NOMO-1 treated with DMSO at 0.1 percent for 48 hours (cell line): ENCODE measurements at regions not wholly inside any gene's neighbourhood (a gene's known extent, or its start where the extent isn't known, plus 50 kb on each side); places are given as distances from the start of the nearest gene placed in this dataset.
A peak's percentile ranks its signal among the peaks of the same experiment; 100 is the strongest.

Experiments
- DNase-seq: peaks from one replicate; lab custom pipeline; 2025; ENCODE audit not compliant: unreplicated experiment; lab: John Stamatoyannopoulos, UW

DNA sequence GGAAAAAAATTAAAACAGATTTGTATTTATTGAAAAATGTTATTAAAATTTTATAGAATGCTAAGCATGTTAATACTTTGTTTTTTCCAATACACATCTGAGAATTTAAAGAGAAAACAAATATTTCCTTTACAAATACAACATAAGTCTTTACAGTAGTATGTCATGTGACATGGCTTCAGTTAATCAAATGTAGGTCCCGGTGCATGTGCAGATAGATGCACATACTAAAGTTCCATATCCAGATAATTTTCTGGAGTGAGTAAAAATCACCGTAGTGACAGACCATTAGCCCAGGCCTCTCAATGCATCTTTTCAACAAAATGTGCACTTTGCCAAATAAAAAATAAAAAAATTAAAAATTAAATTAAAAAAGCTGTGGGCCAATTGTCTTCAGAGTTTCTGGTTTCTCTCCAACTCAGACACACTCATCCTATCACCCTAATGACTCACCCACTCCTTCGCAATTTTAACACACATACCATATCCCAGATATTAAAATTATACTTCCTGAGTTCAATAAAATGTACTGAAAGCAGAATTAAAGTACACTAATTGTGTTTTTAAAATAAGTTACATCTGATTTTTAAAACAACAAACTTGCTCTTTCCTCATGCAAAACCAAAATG lies 508.1 kb downstream of the NR2F1-AS1 start:
- no peak for DNase-seq

DNA sequence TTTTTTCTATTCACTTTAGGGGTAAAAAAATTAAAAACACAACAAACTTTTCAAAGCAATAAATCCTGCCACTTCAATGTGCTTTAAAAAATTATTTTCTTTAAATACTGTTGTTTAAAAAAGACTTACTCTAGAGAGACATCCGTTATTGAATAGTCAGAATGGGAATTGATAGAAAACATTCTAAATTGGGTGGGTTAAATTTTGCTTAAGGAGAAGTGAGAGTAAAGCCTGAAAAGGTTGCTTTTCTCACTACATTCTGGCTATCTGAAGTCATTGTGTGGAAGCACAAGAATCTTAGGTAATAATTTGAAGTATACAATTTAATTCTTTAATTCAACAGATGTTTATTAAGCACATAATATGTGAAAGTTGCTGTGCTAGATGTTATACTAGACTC lies 509.3 kb downstream of the NR2F1-AS1 start:
- DNase-seq: no peak

DNA sequence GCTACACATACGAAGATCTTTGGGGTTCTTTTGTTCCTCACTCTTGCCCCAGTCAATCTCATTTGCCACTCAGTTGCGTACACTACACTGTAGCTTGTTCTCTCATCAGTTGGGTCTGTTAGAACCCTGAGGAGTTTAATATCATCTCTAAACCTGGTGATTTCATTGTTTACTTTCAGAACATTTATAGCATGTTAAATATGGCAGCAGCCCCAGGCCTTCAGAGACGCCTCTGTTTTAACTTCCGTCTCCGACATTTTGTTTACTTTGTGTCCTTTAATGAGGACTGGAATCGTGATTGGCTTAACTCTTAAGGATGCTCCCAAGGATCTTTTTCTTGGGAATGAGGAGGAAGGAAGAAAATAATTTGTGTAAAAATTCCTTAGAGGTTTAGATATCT lies 510.1 kb downstream of the NR2F1-AS1 start:
- no peak for DNase-seq

DNA sequence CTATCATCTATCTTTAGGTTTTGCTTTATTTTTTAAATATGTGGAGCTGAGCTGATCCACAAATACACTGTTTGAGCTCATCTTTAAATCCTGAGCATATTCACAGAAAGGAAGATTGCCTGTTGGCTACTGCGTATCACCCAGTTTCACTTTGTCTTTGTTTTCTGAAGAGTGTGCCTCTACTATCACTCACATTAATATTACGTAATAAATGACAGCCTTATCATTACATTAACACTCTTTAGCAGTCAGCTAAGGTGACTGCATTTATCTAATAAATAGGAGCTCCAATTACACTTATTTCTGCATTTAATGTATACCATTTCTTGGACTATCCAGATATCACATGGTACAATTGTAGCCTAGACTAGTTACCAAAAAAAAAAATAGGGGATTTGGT lies 511.7 kb downstream of the NR2F1-AS1 start:
- no peak for DNase-seq

DNA sequence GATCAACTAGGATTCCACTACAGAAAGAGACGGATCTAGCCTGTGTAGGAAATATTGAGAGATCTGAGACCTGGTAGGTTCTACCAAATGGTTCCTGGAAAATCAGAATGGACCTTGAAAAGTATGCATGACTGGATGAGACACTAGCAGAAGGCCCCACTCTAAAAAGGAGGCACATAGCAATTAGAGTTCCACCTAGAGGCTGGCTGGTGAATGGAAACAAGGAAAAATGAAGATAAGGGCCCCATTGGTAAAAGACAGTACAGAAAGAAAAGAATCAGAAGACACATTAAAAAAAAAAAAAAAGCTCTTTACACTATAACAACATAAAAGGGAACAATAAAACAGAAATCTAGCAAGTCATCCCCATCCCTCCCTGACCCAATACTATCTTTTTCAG lies 518.5 kb downstream of the NR2F1-AS1 start:
- no peak for DNase-seq

DNA sequence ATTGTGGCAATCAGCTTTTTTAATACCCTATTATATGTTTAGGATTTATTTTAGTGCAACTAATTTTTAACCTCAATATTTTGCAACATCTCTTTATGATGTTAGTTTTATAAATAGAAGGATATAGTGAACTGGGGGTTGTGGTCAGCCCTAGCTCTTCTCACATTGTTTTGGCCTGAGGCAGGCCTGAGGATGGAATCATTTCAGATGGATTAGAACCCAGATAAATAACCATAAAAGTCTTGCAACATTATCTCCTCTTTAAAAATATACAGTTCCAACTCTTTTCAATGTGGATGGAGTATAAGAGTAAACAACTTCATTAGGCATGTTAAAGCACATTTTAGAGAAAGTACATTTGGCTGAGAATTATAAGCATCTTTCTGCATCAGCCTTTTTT lies 522.7 kb downstream of the NR2F1-AS1 start:
- DNase-seq: no peak

DNA sequence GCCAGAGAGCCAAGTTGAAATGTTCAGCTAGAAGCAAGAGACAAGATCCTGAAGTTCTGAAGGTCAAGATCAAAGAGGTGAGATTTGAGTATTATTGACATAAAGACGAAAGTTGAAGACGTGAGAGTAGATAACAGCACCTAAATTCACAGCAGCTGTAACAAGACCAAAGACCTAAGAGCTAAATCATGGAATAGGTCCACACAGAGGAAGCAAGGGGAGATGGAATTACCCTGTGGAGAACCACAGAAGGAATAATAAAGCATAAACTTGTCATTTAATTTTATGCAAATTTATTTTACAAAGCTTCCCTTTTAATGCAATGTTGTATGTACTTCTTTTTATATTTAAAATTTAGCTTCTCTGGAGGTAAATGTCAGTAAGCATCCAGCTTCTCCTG lies 523.7 kb downstream of the NR2F1-AS1 start:
- no peak for DNase-seq

DNA sequence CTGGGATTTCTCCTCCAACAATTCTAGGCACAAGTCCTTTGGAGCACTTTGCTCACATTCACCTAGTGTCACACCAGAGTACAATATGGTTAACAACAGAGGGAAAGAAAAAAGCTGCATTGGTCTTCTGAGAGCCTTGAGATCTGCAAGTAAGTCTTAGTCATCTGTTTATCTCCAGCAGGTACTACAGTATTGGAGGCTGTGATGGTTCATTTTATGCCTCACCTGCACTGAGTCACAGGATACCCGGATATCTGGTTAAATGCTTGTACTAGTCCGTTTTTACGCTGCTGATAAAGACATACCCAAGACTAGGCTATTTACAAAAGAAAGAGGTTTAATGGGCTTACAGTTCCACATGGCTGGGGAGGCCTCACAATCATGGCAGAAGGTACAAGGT lies 525.0 kb downstream of the NR2F1-AS1 start:
- DNase-seq: no peak

DNA sequence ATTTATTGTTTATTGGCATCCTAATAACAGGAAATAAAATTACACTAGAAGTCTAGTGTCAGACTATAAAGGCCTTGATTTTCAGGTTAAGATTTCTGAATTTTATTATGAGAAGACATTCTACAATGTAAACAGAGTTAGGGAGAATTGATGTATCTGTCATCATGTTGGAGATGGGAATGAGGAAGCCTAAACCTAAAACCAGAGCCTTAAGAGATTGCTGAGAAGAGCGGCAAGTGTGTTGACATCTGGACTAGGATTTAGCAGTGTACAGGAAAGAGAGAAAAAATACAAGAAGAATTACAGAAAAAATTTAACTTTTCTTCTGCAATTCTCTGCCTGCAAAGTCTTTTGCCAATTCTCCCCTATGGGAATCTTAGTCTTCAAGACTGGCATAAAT lies 525.5 kb downstream of the NR2F1-AS1 start:
- DNase-seq: no peak

DNA sequence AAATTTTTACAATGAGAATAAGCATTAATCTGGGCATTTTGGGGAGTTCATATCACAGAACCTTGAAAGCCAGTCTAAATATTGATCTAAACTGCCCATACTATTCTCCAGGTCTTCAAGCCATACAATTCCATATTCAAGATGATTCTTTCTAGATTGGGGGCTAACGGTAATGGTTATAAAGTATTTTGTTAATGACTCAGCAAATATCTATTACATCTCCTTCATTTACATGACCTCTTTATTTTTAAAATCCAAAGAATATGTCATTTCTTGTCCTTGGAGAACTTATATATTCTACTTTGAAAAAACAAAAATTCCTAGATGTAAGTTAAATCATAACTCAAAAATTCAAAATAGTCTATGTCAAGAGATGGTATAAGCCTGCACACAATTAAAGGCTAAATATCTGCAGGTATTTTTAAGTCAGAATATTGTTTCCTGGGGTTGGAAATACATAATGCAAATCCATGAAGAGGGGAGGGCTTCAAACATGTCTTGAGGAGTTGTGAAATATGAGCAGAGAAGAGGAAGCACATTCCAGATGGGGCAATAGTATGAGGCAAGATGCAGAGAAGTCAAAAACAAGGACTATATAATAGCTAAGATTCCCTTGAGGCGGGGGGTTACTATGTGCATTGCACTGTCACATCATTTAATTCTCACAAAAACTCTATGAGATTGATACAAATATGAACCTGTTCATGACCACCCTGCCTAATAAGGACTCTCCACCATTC lies 526.4 kb downstream of the NR2F1-AS1 start:
- DNase-seq: peak; percentile 81

DNA sequence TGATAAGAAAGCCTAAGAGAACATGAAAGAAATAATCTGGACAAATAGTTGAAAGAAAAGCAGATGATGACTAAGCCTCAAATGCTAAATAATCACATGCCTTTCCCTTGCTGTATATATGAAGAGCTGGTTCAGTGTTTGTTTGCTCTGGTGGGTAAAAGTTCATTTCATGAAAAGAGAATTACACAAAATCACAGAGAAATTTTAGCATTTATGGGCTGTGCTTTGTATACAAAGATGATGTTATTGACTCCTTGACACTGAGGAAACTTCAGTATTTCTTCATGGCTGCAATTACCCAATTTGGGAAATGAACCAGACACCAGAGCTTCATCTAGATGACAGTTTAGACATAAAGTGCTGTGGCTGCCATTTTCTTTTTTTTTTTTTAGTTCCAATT lies 527.2 kb downstream of the NR2F1-AS1 start:
- peak; percentile 12 for DNase-seq

DNA sequence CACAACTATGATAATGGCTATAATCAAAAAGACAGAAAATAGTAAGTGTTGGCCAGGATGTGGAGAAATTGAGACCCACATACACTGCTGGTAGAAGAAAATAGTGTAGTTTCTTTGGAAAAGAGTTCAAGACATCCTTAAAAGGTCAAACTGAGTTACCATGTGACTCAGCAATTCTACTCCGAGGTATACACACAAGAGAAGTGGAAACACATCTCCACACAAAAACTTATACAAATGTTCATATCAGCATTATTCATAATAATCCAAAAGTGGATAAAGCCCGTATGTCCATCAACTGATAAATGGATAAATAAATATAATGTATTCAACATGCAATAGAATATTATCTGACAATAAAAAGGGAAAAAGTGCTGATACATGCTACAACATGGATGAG lies 532.2 kb downstream of the NR2F1-AS1 start:
- no peak for DNase-seq

DNA sequence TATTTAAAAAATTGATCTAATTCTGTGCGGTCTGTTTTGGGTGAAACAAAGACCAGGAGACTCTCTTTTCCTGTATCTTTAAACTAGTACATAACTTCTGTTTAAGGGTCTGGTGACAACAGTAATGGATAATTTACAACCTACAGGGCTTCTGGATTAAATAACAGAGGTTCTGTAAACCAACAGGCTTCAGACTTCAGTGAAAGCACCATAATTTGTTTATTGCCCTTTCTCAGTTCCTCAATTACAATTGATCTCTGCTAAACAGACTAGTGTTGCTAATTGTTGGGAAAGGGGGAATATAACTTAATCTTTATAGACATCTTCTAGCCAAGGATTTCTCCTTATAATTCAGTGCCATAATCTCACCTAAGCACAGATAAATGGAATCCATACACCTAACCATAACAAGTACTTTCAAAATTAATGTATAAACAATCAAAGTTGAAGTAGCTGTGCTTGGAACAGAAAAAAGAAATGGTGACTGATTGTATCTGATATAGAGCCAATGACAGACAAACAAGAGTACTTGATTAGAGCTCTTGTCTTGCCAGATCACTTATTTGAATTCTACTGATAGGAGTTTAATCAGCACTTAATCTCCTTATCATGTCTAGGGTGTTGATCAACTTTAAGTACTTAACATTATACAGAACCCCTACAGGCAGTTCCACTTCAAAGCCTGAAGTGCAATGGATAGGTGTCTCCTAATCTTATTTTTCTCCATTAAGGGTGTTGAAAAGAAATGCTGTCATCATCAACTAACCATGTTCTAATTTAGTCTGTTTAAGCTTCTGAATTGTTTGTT lies 536.0 kb downstream of the NR2F1-AS1 start:
- DNase-seq: peak; percentile 16

DNA sequence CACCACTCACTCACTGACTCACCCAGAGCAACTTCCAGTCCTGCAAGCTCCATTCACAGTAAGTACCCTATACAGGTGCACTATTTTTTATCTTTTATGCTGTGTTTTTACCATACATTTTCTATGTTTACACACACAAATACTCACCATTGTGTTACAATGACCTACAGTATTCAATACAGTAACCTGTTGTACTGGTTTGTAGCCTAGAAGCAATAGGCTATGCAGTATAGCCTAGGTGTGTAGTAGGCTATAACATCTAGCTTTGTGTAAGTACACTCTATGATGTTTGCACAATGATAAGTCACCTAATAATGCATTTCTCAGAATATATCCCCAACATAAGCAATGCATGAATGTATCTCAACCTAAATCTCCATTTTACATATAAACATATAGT lies 541.1 kb downstream of the NR2F1-AS1 start:
- no peak for DNase-seq

DNA sequence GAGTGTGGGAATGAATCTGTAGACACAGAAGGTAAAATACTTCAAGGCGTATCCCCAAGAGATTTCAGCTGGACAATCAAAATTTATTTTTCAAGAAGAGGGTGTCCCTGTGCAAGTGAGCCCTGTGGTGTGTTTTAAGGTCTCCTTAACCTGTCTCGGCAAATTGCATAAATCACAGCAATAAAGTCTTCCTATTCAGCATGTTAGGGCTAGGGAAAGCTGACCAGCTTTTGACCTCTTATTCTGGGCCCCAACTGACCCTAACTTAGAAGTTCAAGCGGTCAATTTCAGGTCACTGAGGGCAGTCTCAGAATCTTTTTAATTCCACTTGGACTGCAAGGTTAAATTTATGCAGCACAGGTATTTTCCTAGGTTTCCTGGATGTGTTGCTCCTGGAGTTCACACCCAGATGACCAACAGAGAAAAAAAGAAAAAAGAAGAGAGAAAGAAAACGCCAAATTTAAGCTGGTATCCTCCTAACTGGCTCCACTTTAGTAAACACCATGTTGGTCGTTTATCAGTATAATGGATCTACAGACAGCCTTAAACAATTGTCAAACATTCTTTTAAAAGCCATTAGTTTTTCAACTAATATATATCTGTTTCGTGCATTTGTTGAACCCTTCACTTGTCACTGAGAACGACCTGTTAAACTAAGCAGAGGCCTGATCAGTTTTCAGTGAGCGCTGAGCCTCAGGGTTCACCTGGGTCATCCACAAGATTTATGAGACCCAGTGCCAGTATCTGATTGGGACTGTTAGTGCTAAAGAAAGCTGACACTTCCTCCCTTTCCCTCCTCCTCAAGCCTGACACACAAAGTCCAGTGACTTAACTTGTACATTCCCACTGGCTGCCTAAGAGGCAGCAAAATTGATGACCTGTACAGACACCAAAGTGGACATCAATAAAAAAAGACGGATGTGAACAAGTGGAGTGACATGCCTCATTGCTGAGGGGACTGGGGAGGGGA lies 546.1 kb downstream of the NR2F1-AS1 start:
- DNase-seq: no peak

DNA sequence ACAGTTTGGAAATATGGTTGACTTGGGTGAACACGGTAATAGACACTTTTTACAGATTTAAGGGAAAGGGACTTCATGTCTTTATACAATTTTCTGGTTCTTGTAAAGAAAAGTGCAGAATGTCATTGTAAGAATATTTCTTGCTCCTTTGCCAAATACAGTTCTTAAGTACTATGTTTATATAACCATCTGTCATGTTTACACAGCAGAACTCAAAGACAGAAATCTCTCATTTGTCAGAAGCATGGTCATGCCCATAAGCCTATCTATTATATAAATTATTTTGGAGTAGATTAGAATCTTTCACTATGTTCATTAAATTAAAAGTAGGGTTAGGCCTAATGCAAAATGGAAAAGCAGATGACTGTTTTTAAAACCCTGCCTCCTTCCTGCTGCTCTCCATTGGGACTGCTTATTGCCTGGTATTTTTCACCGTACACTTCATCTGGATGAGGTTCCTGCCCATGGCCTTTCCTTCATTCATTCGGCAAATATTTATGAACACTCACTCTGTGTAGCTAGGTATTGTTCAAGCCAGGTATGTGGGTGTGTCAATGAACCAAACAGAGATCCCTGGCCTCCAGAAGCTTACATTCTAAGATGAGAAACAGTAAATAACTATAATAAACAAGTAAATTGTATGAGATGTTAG lies 558.1 kb downstream of the NR2F1-AS1 start:
- no peak for DNase-seq

DNA sequence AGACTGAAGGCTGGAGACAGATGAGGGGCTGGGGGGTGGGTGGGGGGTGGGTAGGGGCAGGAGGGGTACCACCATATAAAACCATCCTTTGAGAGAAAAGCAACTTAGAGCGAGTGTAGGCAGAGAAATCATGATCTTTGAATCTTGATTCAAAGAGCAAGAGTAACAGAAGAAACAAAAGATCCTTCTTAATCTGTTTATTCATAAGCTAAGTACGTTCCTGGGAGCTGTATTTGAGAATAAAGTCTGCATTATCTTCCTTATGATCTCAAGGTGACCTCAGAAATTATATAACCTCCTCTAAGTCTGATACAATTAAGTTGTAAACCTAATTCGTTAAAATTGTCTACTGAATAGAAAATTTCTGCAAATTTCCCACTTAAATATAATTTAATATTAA lies 558.8 kb downstream of the NR2F1-AS1 start:
- no peak for DNase-seq

DNA sequence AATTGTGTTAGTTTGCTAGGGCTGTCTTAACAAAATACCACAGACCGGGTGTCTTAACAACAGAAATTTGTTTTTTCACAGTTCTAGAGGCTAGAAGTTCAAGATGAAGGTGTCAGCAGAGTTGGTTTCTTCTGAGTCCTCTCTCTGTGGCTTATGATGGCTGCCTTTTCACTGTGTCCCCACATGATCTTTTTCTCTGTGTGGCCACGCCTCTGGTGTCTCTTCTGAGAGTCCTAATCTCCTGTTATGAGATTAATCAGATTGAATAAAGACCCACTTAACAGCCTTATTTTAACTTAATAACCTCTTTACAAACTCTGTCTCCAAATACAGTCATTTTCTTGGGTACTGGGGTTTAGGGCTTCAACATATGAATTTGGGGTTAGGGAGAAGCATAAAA lies 561.1 kb downstream of the NR2F1-AS1 start:
- DNase-seq: no peak

DNA sequence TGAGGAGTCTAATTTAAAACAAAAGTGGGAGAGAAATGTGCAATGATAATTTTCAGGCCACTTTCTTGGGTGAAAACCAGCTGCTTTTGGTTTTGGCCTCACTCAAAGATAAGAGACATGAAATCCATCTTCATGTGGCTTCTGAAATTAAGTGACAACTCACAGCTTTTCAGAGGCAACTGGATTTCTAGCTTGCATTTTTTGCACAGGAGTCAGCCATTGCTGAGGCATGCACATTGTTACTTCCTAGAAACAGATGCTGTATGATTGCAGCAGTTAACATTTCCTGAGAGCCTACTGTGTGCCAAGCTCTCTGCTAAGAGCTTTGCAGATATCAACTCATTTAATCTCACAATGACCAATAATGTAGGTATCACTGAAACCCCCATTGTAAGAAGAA lies 562.6 kb downstream of the NR2F1-AS1 start:
- DNase-seq: no peak

DNA sequence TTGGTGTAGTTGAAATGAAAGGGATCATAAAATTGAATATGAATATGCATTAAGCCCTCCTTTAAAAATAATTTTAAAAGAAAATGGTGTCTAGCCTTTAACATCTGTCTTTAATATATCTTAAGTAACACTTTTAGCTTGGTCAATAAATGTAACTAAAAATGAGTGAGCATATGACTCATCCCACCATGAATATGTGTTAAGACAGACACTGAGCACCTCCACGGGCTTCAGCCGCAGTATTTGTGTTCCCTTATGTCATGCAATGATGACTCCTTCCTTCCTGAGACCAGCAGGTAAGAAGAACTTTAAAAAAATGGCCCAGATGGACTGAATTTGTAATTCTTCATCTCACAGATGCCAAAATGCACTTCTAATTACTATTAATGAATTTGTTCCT lies 563.2 kb downstream of the NR2F1-AS1 start:
- DNase-seq: no peak
